ENCODE measurements at regions not wholly inside any gene's neighbourhood (a gene's known extent, or its start where the extent isn't known, plus 50 kb on each side); places are given as distances from the start of the nearest gene placed in this dataset.

DNA sequence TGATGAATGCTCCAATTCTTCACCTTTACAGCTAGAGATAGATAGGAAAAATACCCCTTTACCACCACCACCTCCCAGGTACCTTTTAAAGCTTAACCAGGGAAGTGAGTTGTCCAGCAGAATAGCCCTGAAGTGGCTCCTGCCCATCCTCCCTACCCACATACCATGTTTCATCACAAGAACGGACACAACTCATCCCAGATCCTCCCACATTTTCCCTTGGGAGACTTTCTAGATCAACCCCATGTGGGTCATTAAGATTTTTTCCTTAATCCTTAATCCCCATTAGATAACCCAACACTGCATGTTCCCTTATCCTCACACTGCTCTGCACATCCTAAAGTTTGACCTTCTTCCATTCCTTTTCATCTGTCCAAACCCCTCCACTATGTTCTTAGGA is 69.3 kb downstream of the CHST2 start:
- TF ChIP-seq, protein P1, sequence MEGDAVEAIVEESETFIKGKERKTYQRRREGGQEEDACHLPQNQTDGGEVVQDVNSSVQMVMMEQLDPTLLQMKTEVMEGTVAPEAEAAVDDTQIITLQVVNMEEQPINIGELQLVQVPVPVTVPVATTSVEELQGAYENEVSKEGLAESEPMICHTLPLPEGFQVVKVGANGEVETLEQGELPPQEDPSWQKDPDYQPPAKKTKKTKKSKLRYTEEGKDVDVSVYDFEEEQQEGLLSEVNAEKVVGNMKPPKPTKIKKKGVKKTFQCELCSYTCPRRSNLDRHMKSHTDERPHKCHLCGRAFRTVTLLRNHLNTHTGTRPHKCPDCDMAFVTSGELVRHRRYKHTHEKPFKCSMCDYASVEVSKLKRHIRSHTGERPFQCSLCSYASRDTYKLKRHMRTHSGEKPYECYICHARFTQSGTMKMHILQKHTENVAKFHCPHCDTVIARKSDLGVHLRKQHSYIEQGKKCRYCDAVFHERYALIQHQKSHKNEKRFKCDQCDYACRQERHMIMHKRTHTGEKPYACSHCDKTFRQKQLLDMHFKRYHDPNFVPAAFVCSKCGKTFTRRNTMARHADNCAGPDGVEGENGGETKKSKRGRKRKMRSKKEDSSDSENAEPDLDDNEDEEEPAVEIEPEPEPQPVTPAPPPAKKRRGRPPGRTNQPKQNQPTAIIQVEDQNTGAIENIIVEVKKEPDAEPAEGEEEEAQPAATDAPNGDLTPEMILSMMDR (IDR thresholded peaks at IDR 0.05; ENCODE audit: insufficient read depth, low read depth, low read length) = no peak
- no peak for TF ChIP-seq EZH2 (IDR thresholded peaks at IDR 0.05; ENCODE audit: insufficient read depth, low read length)

Data from astrocyte (in vitro differentiated cells and primary cell).